Stimulated activated naive B cell treated with anti-CD40 and anti-IgM and Interleukin-4, amounts not matched to agents 10 μg/mL and 1 μg/mL and 100 μg/mL, for 72 hours (primary cell): ENCODE measurements at regions not wholly inside any gene's neighbourhood (a gene's known extent, or its start where the extent isn't known, plus 50 kb on each side); places are given as distances from the start of the nearest gene placed in this dataset.

Source experiments
- ATAC-seq, 2 donors: fragments of 150-1000 bp; cut with Tn5 transposase; replicated peaks; 2 replicates each; pipeline ENCODE4 v1.10.0; 2021; ENCODE audit warnings: moderate library complexity in 1 of 2
- DNase-seq: peaks from one replicate; pipeline ENCODE4 v3.0.0; 2021
- H3K27ac Mint-ChIP-seq: one replicate; pipeline ENCODE4 v1.8.0; 2022; ENCODE audit warnings: mild to moderate bottlenecking, mixed read lengths
- H3K27me3 Mint-ChIP-seq, 2 donors: one replicate each; pipeline ENCODE4 v1.8.0; 2022; ENCODE audit warnings: mixed read lengths in 2 of 2
- H3K36me3 Mint-ChIP-seq, 2 donors: one replicate each; pipeline ENCODE4 v1.8.0; 2022; ENCODE audit warnings: mixed read lengths in 2 of 2, mild to moderate bottlenecking in 1 of 2
- H3K4me1 Mint-ChIP-seq, 2 donors: one replicate each; pipeline ENCODE4 v1.8.0; 2022; ENCODE audit warnings: mixed read lengths in 2 of 2, mild to moderate bottlenecking in 1 of 2
- H3K4me3 Mint-ChIP-seq, 2 donors: one replicate each; pipeline ENCODE4 v1.8.0; 2022; ENCODE audit warnings: mild to moderate bottlenecking in 2 of 2, mixed read lengths in 2 of 2, moderate library complexity in 1 of 2
- H3K9me3 Mint-ChIP-seq, 2 donors: one replicate each; pipeline ENCODE4 v1.8.0; 2022; ENCODE audit warnings: mixed read lengths in 2 of 2, mild to moderate bottlenecking in 1 of 2

DNA sequence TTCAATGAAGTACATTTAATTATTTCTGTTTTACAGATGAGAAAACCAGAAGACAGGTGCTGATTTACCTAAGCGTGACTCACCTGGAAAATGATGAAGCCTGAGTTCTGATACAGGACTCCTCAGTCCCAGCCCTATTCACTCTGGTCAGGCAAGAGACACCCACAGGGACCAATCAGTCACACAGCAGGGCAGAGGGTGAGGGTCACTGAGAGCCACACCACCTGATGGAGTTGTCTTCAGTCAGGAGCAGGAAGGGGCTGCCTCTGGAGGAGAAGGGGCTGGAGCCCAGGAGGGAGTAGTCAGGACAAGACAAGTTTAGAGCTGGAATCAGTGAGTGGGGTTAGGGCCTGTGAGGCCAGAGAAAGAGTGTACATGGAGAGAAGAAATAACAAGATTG, 251.2 kb upstream of the MOCS1 start:
- Mint-ChIP-seq H3K9me3 (peaks cover 22 to 23% of the 10 kb centered on the region in 2 donors), H3K36me3 (peaks cover 0 to 12% of the 10 kb centered on the region in 2 donors), H3K4me1 (peaks cover 0 to 1% of the 10 kb centered on the region in 2 donors), H3K27ac (no peak overlapping the region), H3K4me3 (no peak overlapping the region), H3K27me3 (peaks cover 34 to 41% of the 10 kb centered on the region in 2 donors)
- DNase-seq, result no peak
- ATAC-seq, result no peak

DNA sequence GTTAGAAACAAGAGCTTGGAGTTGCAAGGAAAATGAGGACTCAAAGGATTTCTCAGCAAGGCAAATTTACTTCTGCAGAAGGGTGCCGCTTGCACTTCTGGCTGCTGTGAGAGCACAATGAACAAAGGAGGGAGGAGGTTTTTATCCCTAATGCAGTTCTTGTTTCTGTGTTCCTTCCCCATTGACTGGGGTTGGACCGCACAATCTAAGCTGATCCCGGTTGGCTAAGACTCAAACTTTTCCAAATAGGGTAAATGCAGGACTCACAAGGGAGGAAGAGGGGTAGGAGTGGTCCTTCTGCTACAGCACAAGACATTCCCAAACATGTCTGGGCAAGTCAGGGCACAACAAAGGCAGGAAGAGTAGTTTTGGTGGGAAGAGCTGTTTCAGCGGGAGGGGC, 249.6 kb upstream of the MOCS1 start:
- Mint-ChIP-seq H3K4me3 (no peak overlapping the region), H3K9me3 (peaks cover 22 to 23% of the 10 kb centered on the region in 2 donors), H3K27me3 (peaks cover 42 to 49% of the 10 kb centered on the region in 2 donors), H3K27ac (no peak overlapping the region), H3K4me1 (peaks cover 0 to 1% of the 10 kb centered on the region in 2 donors), H3K36me3 (peaks cover 0 to 12% of the 10 kb centered on the region in 2 donors)
- no peak for ATAC-seq
- DNase-seq, result no peak

DNA sequence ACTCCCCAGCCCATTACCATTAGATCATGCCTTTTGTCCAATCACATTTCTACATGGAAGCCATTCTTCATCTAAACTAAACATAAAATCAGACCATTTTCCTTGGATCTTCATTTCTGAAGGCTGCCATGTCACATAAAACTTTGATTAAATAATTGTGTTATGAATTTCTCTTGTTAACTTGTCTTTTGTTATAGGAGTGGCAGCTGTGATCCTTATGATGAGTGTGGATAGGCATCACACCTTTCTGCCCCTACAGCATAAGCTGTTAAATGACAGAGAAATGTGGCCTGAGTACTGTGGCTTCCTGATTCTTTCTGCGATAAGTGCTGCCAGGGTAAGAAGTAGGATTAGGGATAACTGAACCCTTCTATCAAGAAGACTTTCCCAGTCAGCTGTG, 247.1 kb upstream of the MOCS1 start:
- DNase-seq (no peak), ATAC-seq (no peak)
- no peak overlapping the region for H3K4me3 Mint-ChIP-seq
- no peak overlapping the region for H3K27ac Mint-ChIP-seq
- H3K27me3 Mint-ChIP-seq, result peaks cover 41 to 58% of the 10 kb centered on the region in 2 donors
- H3K9me3 Mint-ChIP-seq, result peaks cover 25% of the 10 kb centered on the region in 2 donors
- peaks cover 3 to 12% of the 10 kb centered on the region in 2 donors for H3K36me3 Mint-ChIP-seq
- peaks cover 0 to 1% of the 10 kb centered on the region in 2 donors for H3K4me1 Mint-ChIP-seq

GRCh38 chr6:40180271-40180670, 246.0 kb upstream of the MOCS1 start:
- Mint-ChIP-seq H3K27me3 (peaks cover 44 to 47% of the 10 kb centered on the region in 2 donors), H3K36me3 (peaks cover 3 to 9% of the 10 kb centered on the region in 2 donors), H3K4me1 (peaks cover 0 to 1% of the 10 kb centered on the region in 2 donors), H3K9me3 (peaks cover 22 to 27% of the 10 kb centered on the region in 2 donors), H3K27ac (no peak overlapping the region), H3K4me3 (no peak overlapping the region)
- no peak for DNase-seq
- ATAC-seq, result no peak

DNA sequence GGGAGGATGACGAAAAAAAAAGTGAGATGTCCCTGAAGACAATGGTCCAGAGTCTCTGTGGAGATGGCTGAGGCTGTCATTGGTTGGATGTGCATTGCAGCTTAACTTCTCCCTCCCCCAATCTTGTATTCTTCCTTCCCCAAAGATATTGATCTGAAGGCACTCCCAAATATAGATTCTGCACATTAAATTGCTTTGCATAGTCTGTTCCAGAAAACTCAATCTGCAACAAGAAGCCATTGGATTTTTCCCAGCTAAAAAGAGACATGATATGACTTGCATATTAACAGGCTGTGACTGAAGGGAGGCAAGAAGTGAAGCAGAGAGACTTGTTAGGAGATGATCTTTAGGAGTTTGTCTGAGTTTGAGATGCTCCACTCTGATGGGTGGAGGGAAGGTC, 245.2 kb upstream of the MOCS1 start:
- no peak overlapping the region for H3K27ac Mint-ChIP-seq
- DNase-seq (no peak), ATAC-seq (no peak)
- no peak overlapping the region for H3K4me3 Mint-ChIP-seq
- H3K27me3 Mint-ChIP-seq, result peaks cover 46% of the 10 kb centered on the region in 2 donors
- H3K9me3 Mint-ChIP-seq, result peaks cover 21 to 27% of the 10 kb centered on the region in 2 donors
- peaks cover 0 to 1% of the 10 kb centered on the region in 2 donors for H3K4me1 Mint-ChIP-seq
- peaks cover 3 to 9% of the 10 kb centered on the region in 2 donors for H3K36me3 Mint-ChIP-seq

DNA sequence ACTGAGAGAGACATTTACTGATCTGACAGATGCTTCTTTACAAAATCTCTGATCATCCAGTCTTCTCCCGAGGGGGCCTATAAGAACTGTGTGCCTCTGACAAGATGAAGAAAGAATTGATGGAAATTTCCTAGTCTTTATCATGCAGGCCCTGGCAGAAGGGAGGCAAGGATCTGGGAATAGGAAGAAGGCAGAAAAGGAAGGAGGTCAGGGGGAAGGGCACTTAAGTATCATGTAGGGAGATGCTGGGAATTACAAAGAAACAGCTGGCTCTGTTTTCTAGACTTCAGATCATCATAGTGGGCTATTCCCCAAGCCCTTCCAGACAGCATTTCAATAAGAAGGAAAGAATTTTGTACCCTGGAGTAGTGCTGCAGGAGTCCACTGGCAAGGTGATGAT, 243.3 kb upstream of the MOCS1 start:
- no peak for DNase-seq

GRCh38 chr6:40176152-40176551, 241.9 kb upstream of the MOCS1 start:
- Mint-ChIP-seq H3K9me3 (peaks cover 5 to 10% of the 10 kb centered on the region in 2 donors), H3K4me1 (no peaks in the 10 kb centered on the region), H3K36me3 (peaks cover 0 to 3% of the 10 kb centered on the region in 2 donors), H3K27ac (no peak overlapping the region), H3K4me3 (no peak overlapping the region), H3K27me3 (peaks cover 41 to 42% of the 10 kb centered on the region in 2 donors)
- no peak for ATAC-seq
- no peak for DNase-seq

More for the DNA sequence above, 243.3 kb upstream of the MOCS1 start:
- no peaks in the 10 kb centered on the region for H3K4me1 Mint-ChIP-seq
- H3K27ac Mint-ChIP-seq, result no peak overlapping the region
- H3K4me3 Mint-ChIP-seq, result no peak overlapping the region
- peaks cover 6 to 13% of the 10 kb centered on the region in 2 donors for H3K9me3 Mint-ChIP-seq
- no peak for ATAC-seq
- H3K36me3 Mint-ChIP-seq, result peaks cover 0 to 3% of the 10 kb centered on the region in 2 donors
- H3K27me3 Mint-ChIP-seq, result peaks cover 35 to 36% of the 10 kb centered on the region in 2 donors

GRCh38 chr6:40172272-40172671, 238.0 kb upstream of the MOCS1 start:
- H3K27me3 Mint-ChIP-seq, result peaks cover 48 to 53% of the 10 kb centered on the region in 2 donors
- no peak for ATAC-seq

GRCh38 chr6:40171343-40171742, 237.1 kb upstream of the MOCS1 start:
- Mint-ChIP-seq H3K36me3 (no peaks in the 10 kb centered on the region), H3K4me3 (no peak overlapping the region), H3K9me3 (peaks cover 0 to 2% of the 10 kb centered on the region in 2 donors), H3K27ac (no peak overlapping the region), H3K4me1 (no peaks in the 10 kb centered on the region), H3K27me3 (peaks cover 40 to 45% of the 10 kb centered on the region in 2 donors)
- no peak for DNase-seq
- ATAC-seq, result no peak

More at GRCh38 chr6:40172272-40172671, 238.0 kb upstream of the MOCS1 start:
- Mint-ChIP-seq H3K4me3 (no peak overlapping the region), H3K36me3 (peaks cover 0 to 3% of the 10 kb centered on the region in 2 donors), H3K4me1 (no peaks in the 10 kb centered on the region), H3K27ac (no peak overlapping the region), H3K9me3 (peaks cover 5 to 10% of the 10 kb centered on the region in 2 donors)
- DNase-seq, result no peak

- no peak for ATAC-seq
- no peak overlapping the region for H3K27ac Mint-ChIP-seq
- no peak overlapping the region for H3K4me3 Mint-ChIP-seq
Observed at GRCh38 chr6:40170856-40171255, 236.6 kb upstream of the MOCS1 start.

DNA sequence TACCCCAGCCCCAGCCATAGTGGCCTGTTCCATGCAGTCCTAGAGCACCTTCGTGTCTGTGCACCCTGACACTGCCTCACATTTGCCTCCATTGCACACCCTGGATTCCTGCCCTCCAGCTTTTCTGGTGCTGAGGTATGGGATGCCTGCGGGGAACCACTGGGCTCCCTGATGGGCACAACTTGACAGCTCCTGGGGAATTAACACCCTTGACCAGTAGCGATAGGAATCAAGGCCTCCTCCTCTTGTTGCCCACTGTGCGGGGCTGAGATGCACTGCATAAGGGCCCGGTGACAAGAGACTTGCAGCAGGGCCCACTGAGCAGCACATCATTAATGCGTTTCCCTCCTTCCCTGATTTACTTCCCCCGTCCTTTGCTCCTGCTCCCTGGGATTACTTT, 235.6 kb upstream of the MOCS1 start:
- Mint-ChIP-seq H3K4me3 (no peak overlapping the region), H3K27me3 (peaks cover 42 to 45% of the 10 kb centered on the region in 2 donors), H3K27ac (no peak overlapping the region), H3K4me1 (no peaks in the 10 kb centered on the region), H3K9me3 (no peaks in the 10 kb centered on the region), H3K36me3 (no peaks in the 10 kb centered on the region)
- ATAC-seq, result no peak
- no peak for DNase-seq

More at GRCh38 chr6:40170856-40171255, 236.6 kb upstream of the MOCS1 start:
- Mint-ChIP-seq H3K36me3 (no peaks in the 10 kb centered on the region), H3K4me1 (no peaks in the 10 kb centered on the region), H3K9me3 (no peaks in the 10 kb centered on the region), H3K27me3 (peaks cover 44 to 45% of the 10 kb centered on the region in 2 donors)
- no peak for DNase-seq

DNA sequence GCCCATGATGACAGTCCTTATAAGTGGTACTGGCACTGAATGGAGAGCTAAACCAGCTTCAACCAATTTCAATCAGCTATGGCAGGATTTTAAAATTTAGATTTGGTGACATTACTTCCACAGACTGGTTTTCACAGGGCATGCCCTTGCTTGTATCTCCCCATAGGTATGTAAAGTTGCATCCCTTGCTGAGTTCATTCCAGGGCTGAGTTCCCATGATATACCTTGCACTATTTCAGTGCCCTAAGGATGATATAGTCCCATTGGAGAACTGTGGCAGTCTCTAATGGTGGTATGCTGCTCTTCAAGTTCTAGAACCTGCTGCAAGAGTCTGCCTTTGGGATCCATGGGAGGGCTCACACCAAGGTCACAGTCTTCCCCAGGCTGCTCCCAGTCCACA, 232.7 kb upstream of the MOCS1 start:
- Mint-ChIP-seq H3K9me3 (no peaks in the 10 kb centered on the region), H3K36me3 (no peaks in the 10 kb centered on the region), H3K27me3 (peaks cover 41 to 43% of the 10 kb centered on the region in 2 donors), H3K27ac (no peak overlapping the region), H3K4me1 (peaks cover 0 to 2% of the 10 kb centered on the region in 2 donors), H3K4me3 (no peak overlapping the region)
- no peak for ATAC-seq
- no peak for DNase-seq

- no peak for ATAC-seq
- Mint-ChIP-seq H3K4me1 (peaks cover 0 to 2% of the 10 kb centered on the region in 2 donors), H3K4me3 (no peak overlapping the region)
Observed at GRCh38 chr6:40165036-40165709, 230.9 kb upstream of the MOCS1 start.

DNA sequence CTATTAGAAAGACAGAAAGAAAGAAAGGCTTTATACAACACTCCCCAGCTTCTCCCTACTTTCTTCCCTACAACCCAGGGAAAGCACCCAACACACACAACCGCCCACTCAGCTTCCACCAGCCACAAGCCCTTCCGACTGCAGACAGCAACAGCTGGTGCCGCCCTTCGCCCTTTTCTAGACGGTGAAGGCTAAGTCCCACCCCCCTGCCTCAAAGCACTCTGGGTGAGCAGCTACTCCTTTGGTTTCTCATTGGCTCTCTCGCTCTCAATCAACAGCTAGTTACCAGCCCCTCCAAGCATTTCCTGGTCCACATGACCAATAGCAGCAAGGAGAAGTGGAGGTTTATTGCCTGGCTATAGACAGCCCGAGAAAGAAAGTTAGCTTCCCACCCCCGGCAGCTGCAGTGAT, 230.1 kb upstream of the MOCS1 start:
- Mint-ChIP-seq H3K36me3 (no peaks in the 10 kb centered on the region), H3K27me3 (peaks cover 24 to 31% of the 10 kb centered on the region in 2 donors), H3K27ac (no peak overlapping the region), H3K4me1 (peaks cover 0 to 2% of the 10 kb centered on the region in 2 donors), H3K9me3 (peaks cover 0 to 2% of the 10 kb centered on the region in 2 donors), H3K4me3 (no peak overlapping the region)
- ATAC-seq (no peak), DNase-seq (no peak)

More at GRCh38 chr6:40165036-40165709, 230.9 kb upstream of the MOCS1 start:
- no peak for DNase-seq
- Mint-ChIP-seq H3K36me3 (no peaks in the 10 kb centered on the region), H3K9me3 (peaks cover 0 to 2% of the 10 kb centered on the region in 2 donors), H3K27ac (no peak overlapping the region), H3K27me3 (peaks cover 32 to 39% of the 10 kb centered on the region in 2 donors)

- H3K4me1 Mint-ChIP-seq, result peaks cover 0 to 2% of the 10 kb centered on the region in 2 donors
- peaks cover 21 to 27% of the 10 kb centered on the region in 2 donors for H3K27me3 Mint-ChIP-seq
- DNase-seq (no peak), ATAC-seq (no peak)
- no peak overlapping the region for H3K4me3 Mint-ChIP-seq
- H3K9me3 Mint-ChIP-seq, result peaks cover 0 to 2% of the 10 kb centered on the region in 2 donors
- no peaks in the 10 kb centered on the region for H3K36me3 Mint-ChIP-seq
- no peak overlapping the region for H3K27ac Mint-ChIP-seq
Observed at GRCh38 chr6:40163924-40164323, 229.7 kb upstream of the MOCS1 start.
